HEK293 (cell line): ENCODE measurements at regions not wholly inside any gene's neighbourhood (a gene's known extent, or its start where the extent isn't known, plus 50 kb on each side); places are given as distances from the start of the nearest gene placed in this dataset.

Experiments used
- CTCF ChIA-PET: fragments of 350-600 bp; formaldehyde crosslinking; extraction: SDS; loops from one replicate; lab custom pipeline; 2021; ENCODE audit warnings: antibody characterized with exemption; lab: Yijun Ruan, JAX
- POLR2A ChIA-PET: fragments of 300-600 bp; formaldehyde crosslinking; extraction: SDS; loops from one replicate; lab custom pipeline; 2020; ENCODE audit warnings: antibody characterized with exemption, inconsistent platforms; lab: Yijun Ruan, JAX
- H3K27ac ChIP-seq: fragments of 200-500 bp; sonication (Bioruptor generic); 2 replicates; pipeline ENCODE4 v1.5.1; 2014; ENCODE audit warnings: low read depth, low read length, control low read depth, inconsistent platforms; ENCODE audit errors: extremely low read depth
- H3K36me3 ChIP-seq, 2 experiments: fragments of 200-500 bp in 1 of 2; sonication (Bioruptor generic) in 1 of 2; 1 replicate in 1 of 2; 2 replicates in 1 of 2; pipeline ENCODE4 v1.5.1; 2014 to 2017; ENCODE audit warnings: inconsistent platforms in 2 of 2, low read length in 2 of 2; ENCODE audit not compliant: control insufficient read depth in 2 of 2, insufficient read depth in 1 of 2
- H3K4me1 ChIP-seq: fragments of 200-500 bp; sonication (Bioruptor generic); 2 replicates; pipeline ENCODE4 v1.5.1; 2014; ENCODE audit warnings: mild to moderate bottlenecking, low read length, inconsistent platforms; ENCODE audit not compliant: control insufficient read depth, insufficient read depth
- H3K4me3 ChIP-seq: 2 replicates; pipeline ENCODE4 v1.5.1; 2011; ENCODE audit warnings: low read depth, mild to moderate bottlenecking, control low read depth, low read length, moderate library complexity
- H3K9me3 ChIP-seq: fragments of 200-500 bp; sonication (Bioruptor generic); 2 replicates; pipeline ENCODE4 v1.5.1; 2014; ENCODE audit warnings: low read depth, low read length, inconsistent platforms; ENCODE audit not compliant: control insufficient read depth, insufficient read depth
- OVOL3 ChIP-seq: fragments of 450-650 bp; formaldehyde crosslinking; IDR thresholded peaks from 2 replicates; pipeline ENCODE4 v1.5.1; 2016; ENCODE audit warnings: missing biosample characterization, missing genetic modification characterization
- SP3 ChIP-seq: fragments of 450-650 bp; formaldehyde crosslinking; IDR thresholded peaks from 2 replicates; pipeline ENCODE4 v1.5.1; 2016; ENCODE audit warnings: missing biosample characterization, missing genetic modification characterization
- ZBTB48 ChIP-seq: fragments of 450-650 bp; formaldehyde crosslinking; IDR thresholded peaks from 2 replicates; pipeline ENCODE4 v1.5.1; 2016; ENCODE audit warnings: missing biosample characterization, missing genetic modification characterization
- ZNF18 ChIP-seq: fragments of 450-650 bp; formaldehyde crosslinking; IDR thresholded peaks from 2 replicates; pipeline ENCODE4 v1.5.1; 2016; ENCODE audit warnings: missing biosample characterization, missing genetic modification characterization
- ZNF2 ChIP-seq: fragments of 450-650 bp; formaldehyde crosslinking; IDR thresholded peaks from 2 replicates; pipeline ENCODE4 v1.5.1; 2016; ENCODE audit warnings: missing biosample characterization, missing genetic modification characterization
- ZNF404 ChIP-seq: fragments of 450-650 bp; formaldehyde crosslinking; IDR thresholded peaks from 2 replicates; pipeline ENCODE4 v1.5.1; 2017; ENCODE audit warnings: missing biosample characterization, missing genetic modification characterization
- ZNF426 ChIP-seq: fragments of 450-650 bp; formaldehyde crosslinking; IDR thresholded peaks from 2 replicates; pipeline ENCODE4 v1.5.1; 2017; ENCODE audit warnings: missing biosample characterization, missing genetic modification characterization, mild to moderate bottlenecking, inconsistent platforms, moderate library complexity
- ZNF501 ChIP-seq: fragments of 450-650 bp; formaldehyde crosslinking; IDR thresholded peaks from 2 replicates; pipeline ENCODE4 v1.5.1; 2016; ENCODE audit warnings: missing biosample characterization, missing genetic modification characterization
- ZNF510 ChIP-seq: fragments of 450-650 bp; formaldehyde crosslinking; IDR thresholded peaks from 2 replicates; pipeline ENCODE4 v1.5.1; 2018; ENCODE audit warnings: mild to moderate bottlenecking, missing genetic modification characterization, missing biosample characterization; ENCODE audit not compliant: insufficient replicate concordance
- ZNF514 ChIP-seq: fragments of 450-650 bp; formaldehyde crosslinking; IDR thresholded peaks from 2 replicates; pipeline ENCODE4 v1.5.1; 2016; ENCODE audit warnings: missing biosample characterization, missing genetic modification characterization
- ZNF521 ChIP-seq: fragments of 450-650 bp; formaldehyde crosslinking; IDR thresholded peaks from 2 replicates; pipeline ENCODE4 v1.5.1; 2017; ENCODE audit warnings: missing biosample characterization, mild to moderate bottlenecking, missing genetic modification characterization
- ZNF548 ChIP-seq: fragments of 450-650 bp; formaldehyde crosslinking; IDR thresholded peaks from 2 replicates; pipeline ENCODE4 v1.5.1; 2016; ENCODE audit warnings: missing biosample characterization, missing genetic modification characterization
- ZNF561 ChIP-seq: fragments of 450-650 bp; IDR thresholded peaks from 2 replicates; pipeline ENCODE4 v1.5.1; 2018; ENCODE audit warnings: missing biosample characterization, missing genetic modification characterization, borderline replicate concordance
- ZNF707 ChIP-seq: fragments of 450-650 bp; formaldehyde crosslinking; IDR thresholded peaks from 2 replicates; pipeline ENCODE4 v1.5.1; 2016; ENCODE audit warnings: missing biosample characterization, missing genetic modification characterization
- ZNF747 ChIP-seq: fragments of 450-650 bp; formaldehyde crosslinking; IDR thresholded peaks from 2 replicates; pipeline ENCODE4 v1.5.1; 2016; ENCODE audit warnings: missing biosample characterization, missing genetic modification characterization
- ZXDB ChIP-seq: fragments of 450-650 bp; formaldehyde crosslinking; IDR thresholded peaks from 2 replicates; pipeline ENCODE4 v1.5.1; 2016; ENCODE audit warnings: missing biosample characterization, missing genetic modification characterization
- TF ChIP-seq, protein P1 (sequence below): fragments of 450-650 bp; formaldehyde crosslinking; IDR thresholded peaks from 2 replicates; pipeline ENCODE4 v1.5.1; 2016; ENCODE audit warnings: missing biosample characterization, missing genetic modification characterization, borderline replicate concordance
- TF ChIP-seq, protein P2 (sequence below): fragments of 450-650 bp; formaldehyde crosslinking; IDR thresholded peaks from 2 replicates; pipeline ENCODE4 v1.5.1; 2017; ENCODE audit warnings: missing biosample characterization, missing genetic modification characterization
- TF ChIP-seq, protein P3 (sequence below): fragments of 450-650 bp; formaldehyde crosslinking; IDR thresholded peaks from 2 replicates; pipeline ENCODE4 v1.5.1; 2016; ENCODE audit warnings: missing biosample characterization, missing genetic modification characterization

- H3K36me3 ChIP-seq = no peaks in the 10 kb centered on the region
- no peak overlapping the region for H3K4me3 ChIP-seq
- H3K9me3 ChIP-seq = no peaks in the 10 kb centered on the region
- CTCF ChIA-PET = interaction anchor here (2.8 kb wide), 1 partner anchor 22 kb away, joined by 14 read pairs; no protein-coding TSS in a partner anchor
- no peaks in the 10 kb centered on the region for H3K4me1 ChIP-seq
- no peak for TF ChIP-seq ZNF510 (tag by site-specific recombination)
- TF ChIP-seq ZNF747 = no peak
- TF ChIP-seq ZNF561 (tag by site-specific recombination) = no peak
- no peak for TF ChIP-seq ZNF2 (tag by site-specific recombination)
- TF ChIP-seq, protein P1, sequence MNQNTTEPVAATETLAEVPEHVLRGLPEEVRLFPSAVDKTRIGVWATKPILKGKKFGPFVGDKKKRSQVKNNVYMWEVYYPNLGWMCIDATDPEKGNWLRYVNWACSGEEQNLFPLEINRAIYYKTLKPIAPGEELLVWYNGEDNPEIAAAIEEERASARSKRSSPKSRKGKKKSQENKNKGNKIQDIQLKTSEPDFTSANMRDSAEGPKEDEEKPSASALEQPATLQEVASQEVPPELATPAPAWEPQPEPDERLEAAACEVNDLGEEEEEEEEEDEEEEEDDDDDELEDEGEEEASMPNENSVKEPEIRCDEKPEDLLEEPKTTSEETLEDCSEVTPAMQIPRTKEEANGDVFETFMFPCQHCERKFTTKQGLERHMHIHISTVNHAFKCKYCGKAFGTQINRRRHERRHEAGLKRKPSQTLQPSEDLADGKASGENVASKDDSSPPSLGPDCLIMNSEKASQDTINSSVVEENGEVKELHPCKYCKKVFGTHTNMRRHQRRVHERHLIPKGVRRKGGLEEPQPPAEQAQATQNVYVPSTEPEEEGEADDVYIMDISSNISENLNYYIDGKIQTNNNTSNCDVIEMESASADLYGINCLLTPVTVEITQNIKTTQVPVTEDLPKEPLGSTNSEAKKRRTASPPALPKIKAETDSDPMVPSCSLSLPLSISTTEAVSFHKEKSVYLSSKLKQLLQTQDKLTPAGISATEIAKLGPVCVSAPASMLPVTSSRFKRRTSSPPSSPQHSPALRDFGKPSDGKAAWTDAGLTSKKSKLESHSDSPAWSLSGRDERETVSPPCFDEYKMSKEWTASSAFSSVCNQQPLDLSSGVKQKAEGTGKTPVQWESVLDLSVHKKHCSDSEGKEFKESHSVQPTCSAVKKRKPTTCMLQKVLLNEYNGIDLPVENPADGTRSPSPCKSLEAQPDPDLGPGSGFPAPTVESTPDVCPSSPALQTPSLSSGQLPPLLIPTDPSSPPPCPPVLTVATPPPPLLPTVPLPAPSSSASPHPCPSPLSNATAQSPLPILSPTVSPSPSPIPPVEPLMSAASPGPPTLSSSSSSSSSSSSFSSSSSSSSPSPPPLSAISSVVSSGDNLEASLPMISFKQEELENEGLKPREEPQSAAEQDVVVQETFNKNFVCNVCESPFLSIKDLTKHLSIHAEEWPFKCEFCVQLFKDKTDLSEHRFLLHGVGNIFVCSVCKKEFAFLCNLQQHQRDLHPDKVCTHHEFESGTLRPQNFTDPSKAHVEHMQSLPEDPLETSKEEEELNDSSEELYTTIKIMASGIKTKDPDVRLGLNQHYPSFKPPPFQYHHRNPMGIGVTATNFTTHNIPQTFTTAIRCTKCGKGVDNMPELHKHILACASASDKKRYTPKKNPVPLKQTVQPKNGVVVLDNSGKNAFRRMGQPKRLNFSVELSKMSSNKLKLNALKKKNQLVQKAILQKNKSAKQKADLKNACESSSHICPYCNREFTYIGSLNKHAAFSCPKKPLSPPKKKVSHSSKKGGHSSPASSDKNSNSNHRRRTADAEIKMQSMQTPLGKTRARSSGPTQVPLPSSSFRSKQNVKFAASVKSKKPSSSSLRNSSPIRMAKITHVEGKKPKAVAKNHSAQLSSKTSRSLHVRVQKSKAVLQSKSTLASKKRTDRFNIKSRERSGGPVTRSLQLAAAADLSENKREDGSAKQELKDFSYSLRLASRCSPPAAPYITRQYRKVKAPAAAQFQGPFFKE = no peak
- TF ChIP-seq OVOL3 (tag by site-specific recombination) = no peak
- TF ChIP-seq ZBTB48 (tag by site-specific recombination) = no peak
- TF ChIP-seq ZNF18 (tag by site-specific recombination) = no peak
- TF ChIP-seq ZNF501 (tag by site-specific recombination) = no peak
- TF ChIP-seq ZNF514 (tag by site-specific recombination) = no peak
- TF ChIP-seq ZXDB = no peak
- no peak for TF ChIP-seq ZNF426 (tag by site-specific recombination)
- TF ChIP-seq, protein P2, sequence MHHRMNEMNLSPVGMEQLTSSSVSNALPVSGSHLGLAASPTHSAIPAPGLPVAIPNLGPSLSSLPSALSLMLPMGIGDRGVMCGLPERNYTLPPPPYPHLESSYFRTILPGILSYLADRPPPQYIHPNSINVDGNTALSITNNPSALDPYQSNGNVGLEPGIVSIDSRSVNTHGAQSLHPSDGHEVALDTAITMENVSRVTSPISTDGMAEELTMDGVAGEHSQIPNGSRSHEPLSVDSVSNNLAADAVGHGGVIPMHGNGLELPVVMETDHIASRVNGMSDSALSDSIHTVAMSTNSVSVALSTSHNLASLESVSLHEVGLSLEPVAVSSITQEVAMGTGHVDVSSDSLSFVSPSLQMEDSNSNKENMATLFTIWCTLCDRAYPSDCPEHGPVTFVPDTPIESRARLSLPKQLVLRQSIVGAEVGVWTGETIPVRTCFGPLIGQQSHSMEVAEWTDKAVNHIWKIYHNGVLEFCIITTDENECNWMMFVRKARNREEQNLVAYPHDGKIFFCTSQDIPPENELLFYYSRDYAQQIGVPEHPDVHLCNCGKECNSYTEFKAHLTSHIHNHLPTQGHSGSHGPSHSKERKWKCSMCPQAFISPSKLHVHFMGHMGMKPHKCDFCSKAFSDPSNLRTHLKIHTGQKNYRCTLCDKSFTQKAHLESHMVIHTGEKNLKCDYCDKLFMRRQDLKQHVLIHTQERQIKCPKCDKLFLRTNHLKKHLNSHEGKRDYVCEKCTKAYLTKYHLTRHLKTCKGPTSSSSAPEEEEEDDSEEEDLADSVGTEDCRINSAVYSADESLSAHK = no peak
- TF ChIP-seq, protein P3, sequence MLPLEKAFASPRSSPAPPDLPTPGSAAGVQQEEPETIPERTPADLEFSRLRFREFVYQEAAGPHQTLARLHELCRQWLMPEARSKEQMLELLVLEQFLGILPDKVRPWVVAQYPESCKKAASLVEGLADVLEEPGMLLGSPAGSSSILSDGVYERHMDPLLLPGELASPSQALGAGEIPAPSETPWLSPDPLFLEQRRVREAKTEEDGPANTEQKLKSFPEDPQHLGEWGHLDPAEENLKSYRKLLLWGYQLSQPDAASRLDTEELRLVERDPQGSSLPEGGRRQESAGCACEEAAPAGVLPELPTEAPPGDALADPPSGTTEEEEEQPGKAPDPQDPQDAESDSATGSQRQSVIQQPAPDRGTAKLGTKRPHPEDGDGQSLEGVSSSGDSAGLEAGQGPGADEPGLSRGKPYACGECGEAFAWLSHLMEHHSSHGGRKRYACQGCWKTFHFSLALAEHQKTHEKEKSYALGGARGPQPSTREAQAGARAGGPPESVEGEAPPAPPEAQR (tag by site-specific recombination) = no peak
- no peak for TF ChIP-seq ZNF404 (tag by site-specific recombination)
- no peak for TF ChIP-seq ZNF521 (tag by site-specific recombination)
- TF ChIP-seq SP3 (tag by site-specific recombination) = no peak
- TF ChIP-seq ZNF707 (tag by site-specific recombination) = no peak
- no peak for TF ChIP-seq ZNF548 (tag by site-specific recombination)
- no peak overlapping the region for H3K27ac ChIP-seq
- POLR2A ChIA-PET = no interaction called here
Observed at GRCh38 chr11:30106222-30107181, 89.7 kb upstream of the KCNA4 start.
